ENCODE measurements at regions not wholly inside any gene's neighbourhood (a gene's known extent, or its start where the extent isn't known, plus 50 kb on each side); places are given as distances from the start of the nearest gene placed in this dataset.
A peak's percentile ranks its signal among the peaks of the same experiment; 100 is the strongest.

DNA sequence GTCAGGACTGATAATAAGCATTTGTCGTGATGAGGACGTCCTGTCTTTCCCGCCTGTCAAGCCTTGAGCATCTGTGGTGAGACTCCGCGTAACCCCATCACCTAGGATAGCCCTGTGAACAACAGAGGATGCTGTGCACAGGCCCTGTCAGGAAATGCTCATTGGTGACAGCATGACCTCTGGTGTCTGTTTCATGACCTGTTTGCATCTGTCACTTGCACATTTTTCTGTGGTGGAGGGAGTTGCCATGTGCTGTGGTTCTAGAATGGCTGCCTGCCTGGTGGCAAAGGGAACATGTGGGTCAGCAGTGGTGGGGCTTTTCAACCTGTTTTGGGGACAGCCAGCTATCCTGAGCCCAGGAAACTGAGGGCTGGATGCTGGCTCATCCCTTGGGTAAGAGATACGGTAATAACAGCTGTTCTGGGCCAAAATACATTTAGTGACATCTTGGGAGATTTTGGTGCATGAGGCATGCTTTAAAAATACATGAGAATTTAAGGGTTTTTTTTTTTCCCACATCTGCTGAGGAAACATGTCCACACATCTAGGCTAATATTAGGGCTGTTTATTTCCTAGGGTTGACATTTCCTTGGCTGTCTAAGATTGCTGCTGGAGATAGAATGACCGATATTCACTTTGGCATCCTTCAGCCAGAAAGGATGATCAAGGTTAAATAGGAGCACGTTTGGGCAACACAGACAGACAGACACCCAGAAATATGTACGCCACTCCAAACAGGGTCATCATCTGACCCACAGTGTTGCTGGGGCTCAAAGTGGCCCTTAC is 52.9 kb downstream of the KCNC4 start:
- peak in 1 of 3 experiments; percentile 10 for TF ChIP-seq CTCF (optimal IDR thresholded peaks at IDR 0.05 in 1 of 3, IDR thresholded peaks at IDR 0.05 in 1 of 3, conservative IDR thresholded peaks at IDR 0.05 in 1 of 3; ENCODE audit: extremely low read depth in 1 of 3, insufficient read depth in 2 of 3, low read length in 3 of 3)
- TF ChIP-seq EZH2 (IDR thresholded peaks at IDR 0.05; ENCODE audit: low read length), result no peak
